ENCODE measurements at regions not wholly inside any gene's neighbourhood (a gene's known extent, or its start where the extent isn't known, plus 50 kb on each side); places are given as distances from the start of the nearest gene placed in this dataset.
A peak's percentile ranks its signal among the peaks of the same experiment; 100 is the strongest.

- H3K36me3 ChIP-seq (ENCODE audit: insufficient read depth, low read length): no peaks in the 10 kb centered on the region
- no peaks in the 10 kb centered on the region for H3K79me2 ChIP-seq (ENCODE audit: control insufficient read depth, insufficient read depth, low read length, unreplicated experiment)
- no peak overlapping the region for H3K4me3 ChIP-seq (ENCODE audit: low read depth, low read length)
- no peaks in the 10 kb centered on the region for H3K27me3 ChIP-seq (ENCODE audit: insufficient read depth, low read length)
- peaks cover 19% of the 10 kb centered on the region for H3K4me1 ChIP-seq (ENCODE audit: control insufficient read depth, insufficient read depth, low read length, unreplicated experiment)
- H3K27ac ChIP-seq (ENCODE audit: low read depth, low read length): no peak overlapping the region
- H2AFZ ChIP-seq (ENCODE audit: low read length, unreplicated experiment): no peak overlapping the region
Observed at GRCh38 chr5:173667702-173668101, 51.3 kb upstream of the BOD1 start.

DNA sequence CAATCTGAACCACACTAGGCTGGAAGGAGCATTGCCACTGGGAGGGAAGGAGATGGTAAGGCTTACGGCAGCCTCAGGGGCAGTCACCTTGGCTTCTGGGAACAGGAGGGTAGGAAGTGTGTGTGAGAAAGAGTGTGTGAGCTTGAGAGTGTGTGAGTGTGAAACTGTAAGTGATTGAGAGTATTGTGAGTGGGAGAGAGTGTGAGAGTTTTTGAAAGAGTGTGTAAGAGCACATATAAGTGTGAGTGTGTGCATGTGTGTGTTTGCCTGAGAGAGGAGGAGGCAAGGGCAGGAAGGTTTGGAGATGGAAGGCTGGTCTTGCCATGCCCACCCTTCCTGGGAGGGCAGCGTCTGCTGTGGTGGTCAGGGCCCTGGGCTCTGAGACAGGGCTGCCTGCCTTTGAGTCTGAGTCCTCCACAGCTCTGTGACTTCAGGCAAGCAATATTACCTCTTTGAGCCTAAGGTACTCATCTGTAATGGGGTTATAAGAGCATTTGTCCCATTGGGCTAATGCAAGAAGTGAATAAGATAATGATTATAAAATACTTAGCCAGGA is 51.9 kb upstream of the BOD1 start:
- no peak overlapping the region for H3K27ac ChIP-seq (ENCODE audit: low read depth, low read length)

DNA sequence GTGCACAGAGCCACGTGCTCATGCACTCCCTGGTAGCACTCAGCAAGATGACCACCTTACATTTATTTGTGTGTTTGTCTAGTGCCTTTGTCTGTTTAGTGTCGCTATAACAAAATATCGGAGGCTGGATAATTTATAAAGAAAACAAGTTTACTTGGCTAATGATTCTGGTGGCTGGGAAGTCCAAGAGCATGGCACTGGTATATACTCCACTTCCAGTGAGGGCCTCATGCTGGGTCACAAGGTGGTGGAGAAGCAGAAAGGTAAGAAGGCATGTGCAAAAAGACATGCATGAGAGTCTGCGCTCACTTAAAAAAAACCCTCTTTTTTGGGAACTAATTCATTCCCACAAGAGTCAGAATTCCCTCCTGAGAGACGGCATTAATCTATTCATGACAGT is 52.5 kb upstream of the BOD1 start:
- Histone ChIP-seq H3K4me1 (ENCODE audit: control insufficient read depth, insufficient read depth, low read length, unreplicated experiment) (peaks cover 19% of the 10 kb centered on the region), H2AFZ (ENCODE audit: low read length, unreplicated experiment) (no peak overlapping the region), H3K36me3 (ENCODE audit: insufficient read depth, low read length) (no peaks in the 10 kb centered on the region), H3K79me2 (ENCODE audit: control insufficient read depth, insufficient read depth, low read length, unreplicated experiment) (no peaks in the 10 kb centered on the region), H3K27me3 (ENCODE audit: insufficient read depth, low read length) (no peaks in the 10 kb centered on the region), H3K27ac (ENCODE audit: low read depth, low read length) (no peak overlapping the region), H3K4me3 (ENCODE audit: low read depth, low read length) (no peak overlapping the region)

More for the DNA sequence above, 51.9 kb upstream of the BOD1 start:
- Histone ChIP-seq H3K79me2 (ENCODE audit: control insufficient read depth, insufficient read depth, low read length, unreplicated experiment) (no peaks in the 10 kb centered on the region), H3K27me3 (ENCODE audit: insufficient read depth, low read length) (no peaks in the 10 kb centered on the region), H2AFZ (ENCODE audit: low read length, unreplicated experiment) (no peak overlapping the region), H3K4me3 (ENCODE audit: low read depth, low read length) (no peak overlapping the region), H3K36me3 (ENCODE audit: insufficient read depth, low read length) (no peaks in the 10 kb centered on the region), H3K4me1 (ENCODE audit: control insufficient read depth, insufficient read depth, low read length, unreplicated experiment) (peaks cover 19% of the 10 kb centered on the region)

- H2AFZ ChIP-seq (ENCODE audit: low read length, unreplicated experiment): no peak overlapping the region
- no peak overlapping the region for H3K27ac ChIP-seq (ENCODE audit: low read depth, low read length)
- peaks cover 19% of the 10 kb centered on the region for H3K4me1 ChIP-seq (ENCODE audit: control insufficient read depth, insufficient read depth, low read length, unreplicated experiment)
- no peaks in the 10 kb centered on the region for H3K27me3 ChIP-seq (ENCODE audit: insufficient read depth, low read length)
- H3K36me3 ChIP-seq (ENCODE audit: insufficient read depth, low read length): no peaks in the 10 kb centered on the region
- H3K79me2 ChIP-seq (ENCODE audit: control insufficient read depth, insufficient read depth, low read length, unreplicated experiment): no peaks in the 10 kb centered on the region
- no peak overlapping the region for H3K4me3 ChIP-seq (ENCODE audit: low read depth, low read length)
Observed at GRCh38 chr5:173669483-173669882, 53.0 kb upstream of the BOD1 start.

DNA sequence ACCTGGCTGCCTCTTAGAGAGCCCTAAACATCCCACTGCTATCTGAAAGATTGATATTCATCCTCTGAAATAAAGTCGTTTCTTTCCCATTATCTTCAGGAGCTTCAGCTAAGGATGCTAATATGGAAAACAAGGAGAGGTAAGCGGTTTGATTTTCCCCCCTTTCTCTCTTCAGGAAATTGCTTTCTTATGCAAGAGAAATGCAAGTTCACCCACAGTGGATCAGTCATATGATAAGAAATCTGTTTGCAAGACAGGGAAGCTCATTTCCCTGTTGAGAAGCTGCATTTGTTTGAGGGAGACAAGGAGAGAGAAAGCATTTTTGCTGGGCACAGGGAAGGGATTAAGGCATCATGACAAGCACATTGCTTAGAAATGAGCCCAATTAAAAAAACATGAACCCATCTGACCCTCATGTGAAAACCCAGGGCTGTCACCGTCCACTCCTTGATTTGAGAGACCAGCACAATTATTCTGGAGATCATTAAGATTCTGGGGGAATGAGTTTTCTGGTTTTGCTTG is 53.7 kb upstream of the BOD1 start:
- peaks cover 19% of the 10 kb centered on the region for H3K4me1 ChIP-seq (ENCODE audit: control insufficient read depth, insufficient read depth, low read length, unreplicated experiment)
- no peaks in the 10 kb centered on the region for H3K79me2 ChIP-seq (ENCODE audit: control insufficient read depth, insufficient read depth, low read length, unreplicated experiment)
- H3K36me3 ChIP-seq (ENCODE audit: insufficient read depth, low read length): no peaks in the 10 kb centered on the region
- H2AFZ ChIP-seq (ENCODE audit: low read length, unreplicated experiment): no peak overlapping the region
- peak overlapping the region; percentile 45; the same call in 1 of the 2 replicates for H3K27ac ChIP-seq (ENCODE audit: low read depth, low read length)
- no peaks in the 10 kb centered on the region for H3K27me3 ChIP-seq (ENCODE audit: insufficient read depth, low read length)
- H3K4me3 ChIP-seq (ENCODE audit: low read depth, low read length): 0 out of 2 replicates have a peak overlapping the region, but pooled peaks have one; percentile 54

GRCh38 chr5:173670791-173671120 is 54.3 kb upstream of the BOD1 start:
- H3K36me3 ChIP-seq (ENCODE audit: insufficient read depth, low read length): no peaks in the 10 kb centered on the region
- no peaks in the 10 kb centered on the region for H3K27me3 ChIP-seq (ENCODE audit: insufficient read depth, low read length)
- H3K4me3 ChIP-seq (ENCODE audit: low read depth, low read length): peak overlapping the region; percentile 54; the same call in 1 of the 2 replicates
- peak overlapping the region; percentile 45; the same call in 1 of the 2 replicates for H3K27ac ChIP-seq (ENCODE audit: low read depth, low read length)
- H3K79me2 ChIP-seq (ENCODE audit: control insufficient read depth, insufficient read depth, low read length, unreplicated experiment): no peaks in the 10 kb centered on the region
- no peak overlapping the region for H2AFZ ChIP-seq (ENCODE audit: low read length, unreplicated experiment)
- H3K4me1 ChIP-seq (ENCODE audit: control insufficient read depth, insufficient read depth, low read length, unreplicated experiment): peaks cover 19% of the 10 kb centered on the region

DNA sequence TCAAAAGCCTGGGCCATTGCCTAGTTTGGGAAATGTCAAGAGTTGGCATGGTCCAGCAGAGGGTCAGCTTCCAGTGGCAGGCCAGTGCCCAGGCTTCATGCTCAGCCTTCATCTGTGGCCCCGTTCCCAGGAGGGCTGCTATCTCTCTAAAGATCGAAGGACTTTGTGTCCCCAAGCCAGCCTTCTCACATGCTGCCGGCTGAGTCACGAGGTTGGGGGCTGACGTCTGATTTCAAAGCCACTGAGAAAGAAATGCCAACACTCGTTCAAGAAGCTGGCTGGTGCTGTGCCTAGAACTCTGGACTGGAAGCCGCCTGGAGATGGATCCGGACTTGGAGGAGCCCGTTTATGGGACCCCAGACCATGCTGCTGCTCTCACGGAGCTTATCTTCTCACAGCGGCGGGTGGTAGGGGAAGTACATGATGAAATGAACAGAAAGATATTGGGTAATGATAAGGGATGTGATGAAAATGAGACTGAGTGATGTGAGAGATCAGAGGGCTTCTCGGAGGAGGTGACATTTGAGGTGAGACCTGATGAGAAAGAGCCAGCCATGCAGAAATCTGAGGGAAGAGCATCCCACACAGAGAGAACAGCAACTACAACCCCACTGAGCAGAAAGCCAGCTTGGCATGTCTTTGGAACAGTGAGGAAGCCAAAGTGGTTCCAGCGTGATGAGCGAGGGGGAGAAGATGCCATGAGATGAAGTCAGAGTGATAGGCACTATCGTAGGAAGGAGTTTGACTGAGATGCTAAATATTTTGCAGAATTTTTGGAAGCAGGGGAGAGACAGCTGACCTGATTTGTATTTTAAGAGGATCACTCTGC is 54.9 kb upstream of the BOD1 start:
- H3K27ac ChIP-seq (ENCODE audit: low read depth, low read length): peak overlapping the region; percentile 45; the same call in 1 of the 2 replicates
- H2AFZ ChIP-seq (ENCODE audit: low read length, unreplicated experiment): no peak overlapping the region
- no peaks in the 10 kb centered on the region for H3K79me2 ChIP-seq (ENCODE audit: control insufficient read depth, insufficient read depth, low read length, unreplicated experiment)
- H3K4me3 ChIP-seq (ENCODE audit: low read depth, low read length): peak overlapping the region; percentile 54; the same call in 1 of the 2 replicates
- peaks cover 19% of the 10 kb centered on the region for H3K4me1 ChIP-seq (ENCODE audit: control insufficient read depth, insufficient read depth, low read length, unreplicated experiment)
- no peaks in the 10 kb centered on the region for H3K36me3 ChIP-seq (ENCODE audit: insufficient read depth, low read length)
- no peaks in the 10 kb centered on the region for H3K27me3 ChIP-seq (ENCODE audit: insufficient read depth, low read length)

DNA sequence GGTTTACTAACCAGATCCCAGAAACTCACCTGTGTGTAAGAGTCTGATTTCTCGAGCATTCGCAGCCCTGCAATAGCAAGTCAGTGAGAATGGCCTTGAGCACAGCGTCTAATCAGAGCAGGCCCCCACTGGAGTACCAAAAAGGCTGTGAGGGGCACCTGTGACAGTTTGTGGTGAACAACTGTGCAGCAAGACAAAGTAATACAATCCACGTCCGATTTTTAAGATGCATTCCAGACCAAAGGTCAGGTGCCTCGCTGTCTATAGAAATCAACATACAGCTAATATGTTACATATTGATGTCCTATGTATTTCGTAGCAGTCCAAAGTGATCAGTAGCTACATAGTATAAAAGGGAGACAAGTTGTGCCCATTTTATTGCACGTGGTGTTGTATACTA is 55.7 kb upstream of the BOD1 start:
- Histone ChIP-seq H3K4me3 (ENCODE audit: low read depth, low read length) (no peak overlapping the region), H3K79me2 (ENCODE audit: control insufficient read depth, insufficient read depth, low read length, unreplicated experiment) (no peaks in the 10 kb centered on the region), H3K27ac (ENCODE audit: low read depth, low read length) (no peak overlapping the region)

GRCh38 chr5:173672891-173673290 is 56.4 kb upstream of the BOD1 start:
- Histone ChIP-seq H3K79me2 (ENCODE audit: control insufficient read depth, insufficient read depth, low read length, unreplicated experiment) (no peaks in the 10 kb centered on the region), H3K4me3 (ENCODE audit: low read depth, low read length) (no peak overlapping the region), H3K36me3 (ENCODE audit: insufficient read depth, low read length) (no peaks in the 10 kb centered on the region), H2AFZ (ENCODE audit: low read length, unreplicated experiment) (no peak overlapping the region), H3K27me3 (ENCODE audit: insufficient read depth, low read length) (0 out of 2 replicates have a peak, but pooled peaks cover 4% of the 10 kb centered on the region), H3K27ac (ENCODE audit: low read depth, low read length) (no peak overlapping the region), H3K4me1 (ENCODE audit: control insufficient read depth, insufficient read depth, low read length, unreplicated experiment) (peaks cover 19% of the 10 kb centered on the region)

More for the DNA sequence above, 55.7 kb upstream of the BOD1 start:
- no peaks in the 10 kb centered on the region for H3K36me3 ChIP-seq (ENCODE audit: insufficient read depth, low read length)
- H3K27me3 ChIP-seq (ENCODE audit: insufficient read depth, low read length): 0 out of 2 replicates have a peak, but pooled peaks cover 4% of the 10 kb centered on the region
- H3K4me1 ChIP-seq (ENCODE audit: control insufficient read depth, insufficient read depth, low read length, unreplicated experiment): peaks cover 19% of the 10 kb centered on the region
- no peak overlapping the region for H2AFZ ChIP-seq (ENCODE audit: low read length, unreplicated experiment)

- H3K4me1 ChIP-seq (ENCODE audit: control insufficient read depth, insufficient read depth, low read length, unreplicated experiment): peaks cover 19% of the 10 kb centered on the region
- H2AFZ ChIP-seq (ENCODE audit: low read length, unreplicated experiment): no peak overlapping the region
- H3K4me3 ChIP-seq (ENCODE audit: low read depth, low read length): no peak overlapping the region
- H3K79me2 ChIP-seq (ENCODE audit: control insufficient read depth, insufficient read depth, low read length, unreplicated experiment): no peaks in the 10 kb centered on the region
- H3K36me3 ChIP-seq (ENCODE audit: insufficient read depth, low read length): no peaks in the 10 kb centered on the region
- H3K27me3 ChIP-seq (ENCODE audit: insufficient read depth, low read length): 0 out of 2 replicates have a peak, but pooled peaks cover 4% of the 10 kb centered on the region
- H3K27ac ChIP-seq (ENCODE audit: low read depth, low read length): no peak overlapping the region
Observed at GRCh38 chr5:173673295-173674101, 57.0 kb upstream of the BOD1 start.

All from ACC112 (cell line).